Central memory CD4-positive, alpha-beta T cell (primary cell): ENCODE measurements at regions not wholly inside any gene's neighbourhood (a gene's known extent, or its start where the extent isn't known, plus 50 kb on each side); places are given as distances from the start of the nearest gene placed in this dataset.
A peak's percentile ranks its signal among the peaks of the same experiment; 100 is the strongest.

ENCODE experiments used
- DNase-seq: peaks from one replicate; pipeline ENCODE4 v3.0.0; 2022

- no peak for DNase-seq
Measured at GRCh38 chr12:62078020-62078419, 182.2 kb upstream of the USP15 start.

- DNase-seq: no peak
Measured at GRCh38 chr12:62082448-62082847, 177.8 kb upstream of the USP15 start.

DNA sequence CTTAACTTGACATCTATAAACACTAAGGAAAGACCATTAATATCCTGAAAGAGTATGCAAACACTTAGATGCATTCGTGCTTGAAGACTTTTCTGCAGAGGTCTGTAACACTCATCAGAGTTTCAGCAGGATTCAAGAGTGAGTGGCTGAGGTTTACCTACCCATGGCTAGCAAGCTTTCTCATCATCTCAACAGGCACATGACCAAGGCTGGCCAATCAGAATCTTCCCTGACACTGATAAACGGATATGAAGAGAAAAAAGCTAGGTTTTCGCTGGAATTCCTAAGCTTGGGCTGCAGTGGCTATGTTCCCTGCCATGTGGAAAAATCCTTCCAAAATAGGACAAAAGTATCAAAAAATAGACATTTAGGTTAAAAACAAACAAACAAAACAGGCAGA is 162.1 kb upstream of the USP15 start:
- DNase-seq: no peak

GRCh38 chr12:62103748-62104147 is 156.5 kb upstream of the USP15 start:
- DNase-seq: no peak

GRCh38 chr12:62106547-62107185 is 153.5 kb upstream of the USP15 start:
- DNase-seq: no peak

DNA sequence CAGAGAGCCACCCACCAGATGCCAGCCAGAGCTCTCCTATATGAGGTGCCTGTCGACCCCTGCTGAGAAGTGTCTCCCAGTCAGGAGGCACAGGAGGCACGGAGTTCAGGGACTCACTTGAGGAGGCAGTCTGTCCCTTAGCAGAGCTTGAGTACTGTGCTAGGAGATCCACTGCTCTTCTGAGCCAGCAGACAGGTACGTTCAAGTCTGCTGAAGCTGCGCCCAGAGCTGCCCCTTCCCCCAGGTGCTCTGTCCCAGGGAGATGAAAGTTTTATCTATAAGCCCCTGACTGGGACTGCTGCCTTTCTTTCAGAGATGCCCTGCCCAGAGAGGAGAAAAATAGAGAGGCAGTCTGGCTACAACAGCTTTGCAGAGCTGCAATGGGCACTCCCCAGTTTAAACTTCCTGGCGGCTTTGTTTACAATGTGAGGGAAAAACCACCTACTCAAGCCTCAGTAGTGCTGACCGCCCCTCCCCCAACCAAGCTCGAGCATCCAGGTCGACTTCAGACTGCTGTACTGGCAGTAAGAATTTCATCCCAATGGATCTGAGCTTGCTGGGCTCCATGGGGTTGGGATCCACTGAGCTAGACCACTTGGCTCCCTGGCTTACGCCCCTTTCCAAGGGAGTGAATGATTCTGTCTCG is 146.7 kb upstream of the USP15 start:
- DNase-seq: no peak

DNA sequence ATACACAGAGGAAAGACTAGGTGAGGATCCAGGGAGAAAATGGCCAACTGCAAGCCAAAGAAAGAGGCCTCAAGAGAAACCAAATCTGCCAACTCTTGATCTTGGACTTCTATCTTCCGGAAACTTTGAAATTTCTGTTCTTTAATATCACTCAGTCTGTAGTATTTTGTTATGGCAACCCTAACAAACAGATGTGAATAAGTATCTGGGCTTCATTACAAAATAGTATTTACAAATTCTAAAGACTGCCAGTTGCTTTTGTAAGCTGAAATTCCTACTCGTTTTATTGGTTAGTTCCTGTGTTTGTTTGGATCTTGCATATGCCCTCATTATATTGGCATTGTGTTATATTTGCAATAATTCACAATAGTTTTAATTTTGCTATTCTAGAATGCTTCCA is 143.2 kb upstream of the USP15 start:
- DNase-seq: no peak

- peak; percentile 9 for DNase-seq
Measured at GRCh38 chr12:62123721-62124203, 136.4 kb upstream of the USP15 start.

GRCh38 chr12:62127516-62127915 is 132.7 kb upstream of the USP15 start:
- DNase-seq: no peak

DNA sequence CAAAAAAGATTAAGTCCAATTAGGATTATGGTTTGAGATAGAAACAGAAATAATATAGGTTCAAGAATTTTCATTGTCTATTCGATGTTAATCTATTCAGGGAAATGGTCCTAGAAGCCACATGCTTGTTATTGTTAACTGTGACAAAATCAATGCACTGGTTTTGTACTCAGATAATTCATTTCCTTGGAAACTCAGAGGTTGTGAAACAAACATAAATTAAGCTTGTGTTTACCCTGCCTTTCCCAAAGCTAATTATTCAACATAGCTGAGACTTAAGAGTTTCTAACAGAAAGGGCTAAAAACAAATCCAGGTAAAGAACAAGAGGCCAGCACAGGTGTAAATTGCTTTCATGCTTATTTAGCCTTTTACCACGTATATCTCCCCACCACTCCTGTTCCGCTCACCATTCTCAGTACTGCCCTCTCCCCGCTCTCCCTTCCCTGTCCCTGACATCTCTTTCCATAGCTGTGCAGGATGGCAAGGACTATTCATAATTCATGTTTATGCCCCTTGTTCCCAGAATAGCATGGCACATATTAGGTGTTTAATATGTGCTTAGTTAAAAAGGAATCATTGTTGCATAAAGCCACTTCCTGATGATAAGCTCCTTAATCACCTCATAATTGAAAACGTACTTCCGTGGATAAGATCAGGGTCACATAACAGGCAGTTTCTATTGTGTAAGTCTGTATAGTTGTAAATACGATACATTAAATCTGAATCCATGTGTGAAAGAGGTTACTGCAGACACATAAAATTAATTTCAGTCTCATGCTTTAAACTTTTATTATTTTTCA is 131.8 kb upstream of the USP15 start:
- DNase-seq: no peak

- no peak for DNase-seq
Measured at GRCh38 chr12:62129291-62129690, 130.9 kb upstream of the USP15 start.

DNA sequence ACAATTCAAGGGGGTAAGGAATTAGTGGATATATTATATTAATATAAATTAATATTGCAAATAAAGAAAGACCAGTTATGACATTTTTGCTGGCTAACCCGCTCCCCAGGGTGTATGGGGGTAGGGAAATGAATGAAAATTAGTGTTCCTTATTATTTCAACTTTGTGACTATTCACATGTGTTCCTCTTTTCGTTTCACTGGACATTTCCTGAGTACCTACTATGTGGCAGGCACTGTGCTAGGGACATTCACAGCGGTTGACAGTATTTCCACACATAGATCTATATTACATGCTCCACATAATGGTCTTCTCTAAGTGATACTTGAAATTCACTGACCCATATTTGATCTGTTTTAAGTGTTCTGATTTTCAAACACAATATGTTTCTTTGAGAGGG is 129.8 kb upstream of the USP15 start:
- no peak for DNase-seq

GRCh38 chr12:62130834-62131552 is 129.2 kb upstream of the USP15 start:
- no peak for DNase-seq

DNA sequence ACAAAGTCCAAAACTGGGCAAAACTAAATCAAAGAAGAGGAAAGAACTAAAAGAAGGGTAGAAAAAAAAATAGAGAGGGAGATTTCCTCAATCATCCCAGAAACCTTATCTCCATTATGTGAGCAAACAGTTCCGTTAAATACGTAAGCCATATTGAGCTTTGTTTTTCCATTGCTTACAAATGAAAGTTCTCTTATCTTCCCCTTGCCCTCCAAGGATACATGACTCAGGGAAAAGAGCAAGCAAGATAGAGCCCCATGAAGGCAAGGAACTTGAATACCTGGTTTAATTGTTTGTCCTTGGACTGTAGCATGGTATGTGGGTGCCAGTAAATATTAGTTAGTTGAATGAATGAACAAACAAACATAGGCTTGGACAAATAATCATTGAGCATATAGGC is 126.8 kb upstream of the USP15 start:
- no peak for DNase-seq

DNA sequence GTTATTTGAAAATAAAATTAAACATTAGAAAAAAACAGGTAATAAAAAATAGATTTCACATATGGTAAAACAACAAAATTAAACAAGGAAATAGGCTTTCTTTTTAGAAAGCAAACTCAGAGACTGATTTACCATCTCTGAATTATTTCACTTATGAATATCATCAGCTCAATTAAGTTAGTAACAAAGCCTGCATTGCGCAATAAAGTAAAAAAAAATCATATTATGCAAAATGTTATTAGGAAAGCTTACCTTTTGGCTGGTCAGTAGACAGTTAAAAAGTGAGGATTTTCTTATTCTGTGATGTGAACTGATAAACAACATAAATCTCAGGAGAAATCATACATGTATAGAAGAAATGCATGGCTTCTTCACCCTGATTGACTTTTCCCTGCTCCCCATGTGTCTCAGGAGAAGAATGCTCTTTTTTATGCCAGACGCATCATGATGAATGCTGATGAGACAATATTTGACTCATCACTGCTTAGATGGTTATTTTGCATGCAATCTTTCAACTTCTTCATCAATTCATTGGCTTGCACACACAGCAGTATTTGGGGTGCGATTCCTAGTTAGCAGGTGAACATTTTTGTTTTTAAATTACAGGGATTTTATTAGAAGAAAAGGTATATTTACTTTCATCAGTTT is 124.5 kb upstream of the USP15 start:
- DNase-seq: no peak

DNA sequence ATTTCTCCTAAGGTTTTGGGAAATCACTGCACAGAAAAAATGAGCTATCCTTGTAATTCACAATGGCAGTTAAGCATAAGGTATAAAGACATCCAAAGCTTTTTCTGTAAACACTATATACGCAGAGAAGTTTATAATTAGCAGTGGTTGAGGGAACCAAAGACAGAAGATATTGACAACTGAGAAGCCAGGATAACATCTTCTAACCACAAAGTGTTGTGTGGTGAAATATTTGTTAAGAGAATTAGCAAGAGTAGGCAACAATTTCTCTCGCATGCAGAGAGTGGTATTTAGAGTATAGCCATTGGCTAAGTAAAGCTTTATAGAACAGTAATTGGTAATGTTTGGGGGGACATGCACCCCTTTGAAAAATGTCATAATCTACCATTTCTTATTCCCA is 123.7 kb upstream of the USP15 start:
- no peak for DNase-seq

DNA sequence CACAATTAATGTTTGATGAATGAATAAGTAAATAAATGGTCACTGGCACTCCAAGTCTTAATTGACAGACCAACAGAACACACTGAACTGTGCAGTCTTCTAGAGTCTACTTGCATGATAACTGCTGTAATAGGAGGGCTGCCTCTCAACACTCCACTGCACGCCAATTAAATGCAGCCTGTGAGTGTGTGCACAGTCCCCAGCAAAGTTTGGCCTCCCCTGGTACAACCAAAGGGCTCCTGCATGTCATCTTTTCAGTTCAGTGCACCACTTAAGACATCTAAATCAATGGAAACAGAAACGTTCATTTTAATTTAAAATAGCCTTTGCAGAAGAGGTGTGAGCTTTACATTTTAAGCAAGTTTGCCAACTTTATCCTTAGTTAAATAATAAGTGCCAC is 121.7 kb upstream of the USP15 start:
- DNase-seq: no peak

DNA sequence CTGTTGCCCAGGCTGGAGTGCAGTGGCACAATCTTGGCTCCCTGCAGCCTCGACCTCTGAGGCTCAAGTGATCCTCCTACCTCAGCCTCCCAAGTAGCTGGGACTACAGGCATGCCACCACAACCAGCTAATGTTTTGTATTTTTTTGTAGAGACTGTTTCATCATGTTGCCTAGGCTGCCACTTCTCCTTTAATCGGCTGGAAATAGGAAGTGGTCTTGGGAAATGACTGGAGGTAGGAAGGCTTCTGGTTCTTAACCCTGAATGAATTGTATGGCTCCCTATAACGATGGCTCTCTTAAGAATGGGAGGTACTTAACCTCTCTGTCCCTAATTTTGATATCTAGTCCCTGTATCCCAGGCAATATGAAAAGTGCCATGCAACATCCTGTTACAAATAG is 113.9 kb upstream of the USP15 start:
- no peak for DNase-seq

DNA sequence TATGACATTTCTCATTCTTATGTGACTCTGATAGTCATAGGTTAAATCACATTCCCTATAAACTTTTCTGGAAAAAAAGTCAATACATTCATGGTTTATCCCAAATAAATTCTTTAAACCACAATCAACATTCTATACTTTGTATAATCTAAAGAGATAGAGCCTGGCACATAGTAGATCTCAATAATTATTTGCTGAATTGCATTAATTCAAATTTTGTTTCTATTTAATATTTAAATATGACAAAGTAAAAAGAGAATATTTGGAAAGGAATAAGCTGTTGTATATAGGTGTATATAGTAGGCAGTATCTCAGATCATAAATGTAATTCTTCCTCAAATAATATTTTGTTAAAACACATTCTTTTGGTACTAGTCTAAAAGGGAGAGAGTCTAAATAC is 102.2 kb upstream of the USP15 start:
- DNase-seq: no peak

- DNase-seq: peak; percentile 4
Measured at GRCh38 chr12:62158461-62159360, 101.5 kb upstream of the USP15 start.

- DNase-seq: no peak
Measured at GRCh38 chr12:62162214-62162613, 98.0 kb upstream of the USP15 start.

- DNase-seq: no peak
Measured at GRCh38 chr12:62163368-62163767, 96.8 kb upstream of the USP15 start.
